IgD-negative memory B cell (primary cell): ENCODE measurements at regions not wholly inside any gene's neighbourhood (a gene's known extent, or its start where the extent isn't known, plus 50 kb on each side); places are given as distances from the start of the nearest gene placed in this dataset.

ENCODE experiments used
- H3K27ac Mint-ChIP-seq, 3 donors: one replicate each; pipeline ENCODE4 v1.8.0; 2020 to 2022; ENCODE audit warnings: mild to moderate bottlenecking in 3 of 3, mixed read lengths in 3 of 3, moderate library complexity in 1 of 3
- H3K27me3 Mint-ChIP-seq: one replicate; pipeline ENCODE4 v1.8.0; 2021; ENCODE audit warnings: mixed read lengths
- H3K36me3 Mint-ChIP-seq: one replicate; pipeline ENCODE4 v1.8.0; 2020; ENCODE audit warnings: mild to moderate bottlenecking, mixed read lengths
- H3K4me1 Mint-ChIP-seq, 3 donors: one replicate each; pipeline ENCODE4 v1.8.0; 2020 to 2022; ENCODE audit warnings: mixed read lengths in 3 of 3, mild to moderate bottlenecking in 1 of 3
- H3K4me3 Mint-ChIP-seq, 4 donors: one replicate each; pipeline ENCODE4 v1.8.0; 2020 to 2022; ENCODE audit warnings: mild to moderate bottlenecking in 4 of 4, mixed read lengths in 4 of 4, moderate library complexity in 3 of 4
- H3K9me3 Mint-ChIP-seq, 3 donors: one replicate each; pipeline ENCODE4 v1.8.0; 2020 to 2021; ENCODE audit warnings: mixed read lengths in 3 of 3, mild to moderate bottlenecking in 1 of 3

DNA sequence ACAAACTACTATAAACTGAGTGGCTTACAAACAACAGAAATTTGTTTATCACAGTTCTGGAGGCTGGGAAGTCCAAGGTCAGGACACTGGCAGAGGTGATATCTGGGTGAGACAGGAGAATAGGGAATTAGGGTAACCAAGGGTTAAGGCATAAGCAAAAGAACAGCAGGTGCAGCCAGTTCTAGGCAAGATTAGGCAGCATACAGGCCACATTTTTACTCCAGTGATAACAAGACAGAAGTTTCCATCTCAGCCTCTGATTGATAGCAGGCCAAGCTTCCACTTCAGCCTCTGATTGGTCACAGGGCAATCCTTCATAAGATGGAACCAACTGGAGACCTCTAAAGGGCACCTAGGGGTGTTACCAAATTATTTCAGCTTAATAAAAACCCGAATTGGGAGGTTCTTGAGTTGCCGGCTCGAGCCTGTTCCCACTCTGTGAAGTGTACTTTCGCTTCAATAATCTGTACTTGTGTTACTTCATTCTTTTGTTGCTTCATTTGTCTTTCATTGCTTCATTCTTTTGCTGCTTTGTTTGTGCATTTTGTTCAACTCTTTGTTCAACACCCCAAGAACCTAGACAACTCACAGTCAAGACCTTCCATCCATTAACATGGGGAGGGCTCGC, 185.6 kb downstream of the TOMM20 start:
- peaks cover 0 to 8% (median 0%) of the 10 kb centered on the region in 3 donors for H3K9me3 Mint-ChIP-seq
- H3K4me1 Mint-ChIP-seq = peaks cover 22 to 28% (median 27%) of the 10 kb centered on the region in 3 donors
- H3K4me3 Mint-ChIP-seq = no peak overlapping the region
- no peaks in the 10 kb centered on the region for H3K36me3 Mint-ChIP-seq
- no peaks in the 10 kb centered on the region for H3K27me3 Mint-ChIP-seq
- H3K27ac Mint-ChIP-seq = no peak overlapping the region

DNA sequence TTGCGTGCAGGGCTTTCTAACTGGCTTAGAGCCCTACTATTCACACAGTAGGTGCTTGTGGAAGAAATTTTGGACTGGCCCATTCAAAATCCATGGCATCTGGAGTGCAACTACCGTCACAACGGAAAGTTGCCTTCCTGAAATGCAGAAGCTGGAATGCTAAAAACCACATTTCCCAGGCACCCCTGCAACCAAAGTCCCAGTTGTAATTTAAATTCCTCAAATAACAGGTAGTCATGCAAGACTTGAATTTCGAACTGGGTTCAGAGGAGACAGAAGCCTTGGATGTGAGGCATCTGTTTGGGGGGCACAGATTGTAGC, 186.7 kb downstream of the TOMM20 start:
- Mint-ChIP-seq H3K9me3 (peaks cover 0 to 8% (median 0%) of the 10 kb centered on the region in 3 donors), H3K36me3 (no peaks in the 10 kb centered on the region), H3K27me3 (no peaks in the 10 kb centered on the region), H3K4me3 (no peak overlapping the region), H3K27ac (no peak overlapping the region), H3K4me1 (peaks cover 22 to 28% (median 27%) of the 10 kb centered on the region in 3 donors)

DNA sequence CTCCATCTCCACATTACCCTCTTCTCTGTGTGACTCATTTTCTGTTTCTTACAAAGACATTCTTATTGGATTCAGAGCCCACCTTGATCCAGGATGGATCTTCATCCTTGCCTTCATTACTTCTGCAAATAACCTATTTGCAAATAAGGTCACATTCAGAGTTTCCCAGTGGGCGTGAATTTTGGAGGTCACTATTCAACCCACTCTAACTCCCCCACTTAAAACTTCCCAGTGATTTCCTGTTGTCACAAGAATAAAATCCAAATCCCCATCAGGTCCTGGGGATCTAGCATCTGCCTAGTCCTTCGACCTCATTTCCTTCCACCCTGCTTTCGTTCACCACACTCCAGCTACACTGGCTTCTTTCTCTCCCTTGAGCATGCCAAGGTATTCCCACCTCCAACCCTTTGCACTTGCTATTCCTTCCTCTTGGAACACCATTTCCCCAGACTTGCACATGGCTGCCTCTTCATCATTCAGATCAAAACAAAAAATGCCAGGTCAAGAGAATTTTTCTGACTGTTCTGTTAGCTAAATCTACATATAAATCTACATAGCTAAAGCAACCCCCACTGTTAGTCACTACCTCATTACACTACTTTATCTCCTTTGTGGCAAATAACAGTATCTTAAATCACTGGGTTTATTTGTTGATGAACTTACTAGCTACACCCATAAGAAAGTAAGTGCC, 187.2 kb downstream of the TOMM20 start:
- Mint-ChIP-seq H3K27me3 (no peaks in the 10 kb centered on the region), H3K36me3 (no peaks in the 10 kb centered on the region), H3K4me3 (no peak overlapping the region), H3K27ac (no peak overlapping the region), H3K4me1 (peaks cover 20 to 26% (median 24%) of the 10 kb centered on the region in 3 donors), H3K9me3 (peaks cover 0 to 8% (median 0%) of the 10 kb centered on the region in 3 donors)

DNA sequence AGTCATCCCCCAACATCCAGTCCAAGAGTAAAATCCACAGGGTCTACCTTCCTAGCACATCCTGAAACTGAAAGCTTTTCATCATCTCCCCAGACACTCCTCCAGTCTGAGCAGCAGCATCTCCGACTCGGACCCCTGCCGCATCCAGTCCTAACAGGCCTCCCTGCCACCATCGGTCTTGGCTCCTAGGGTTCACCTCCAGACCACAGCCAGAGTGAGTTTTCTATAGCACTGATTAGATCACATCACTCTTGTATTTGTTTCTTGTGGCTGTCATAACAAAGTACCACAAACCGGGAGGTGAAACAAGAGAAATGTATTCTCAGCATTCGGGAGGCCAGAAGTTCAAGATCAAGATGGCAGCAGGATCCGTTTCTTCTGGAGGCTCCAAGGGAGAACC, 187.8 kb downstream of the TOMM20 start:
- H3K9me3 Mint-ChIP-seq = peaks cover 0 to 8% (median 0%) of the 10 kb centered on the region in 3 donors
- no peak overlapping the region for H3K27ac Mint-ChIP-seq
- H3K36me3 Mint-ChIP-seq = no peaks in the 10 kb centered on the region
- peaks cover 17 to 22% (median 21%) of the 10 kb centered on the region in 3 donors for H3K4me1 Mint-ChIP-seq
- no peak overlapping the region for H3K4me3 Mint-ChIP-seq
- no peaks in the 10 kb centered on the region for H3K27me3 Mint-ChIP-seq

DNA sequence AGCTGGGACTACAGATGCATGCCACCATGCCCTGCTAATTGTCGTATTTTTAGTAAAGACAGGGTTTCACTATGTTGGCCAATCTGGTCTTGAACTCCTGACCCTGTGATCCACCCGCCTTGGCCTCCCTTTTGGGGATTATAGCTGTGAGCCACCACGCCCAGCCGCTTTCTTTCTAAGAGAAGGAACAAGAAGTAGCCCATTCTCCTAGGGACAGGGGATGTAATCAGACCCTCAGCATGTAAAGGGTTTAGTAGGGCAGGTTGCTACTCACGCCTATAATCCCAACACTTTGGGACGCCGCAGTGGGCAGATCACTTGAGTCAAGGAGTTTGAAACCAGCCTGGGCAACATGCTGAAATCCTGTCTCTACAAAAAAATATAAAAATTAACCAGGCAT, 189.7 kb downstream of the TOMM20 start:
- Mint-ChIP-seq H3K4me1 (peaks cover 4 to 10% (median 9%) of the 10 kb centered on the region in 3 donors), H3K9me3 (peaks cover 0 to 3% (median 0%) of the 10 kb centered on the region in 3 donors), H3K27me3 (no peaks in the 10 kb centered on the region), H3K36me3 (no peaks in the 10 kb centered on the region), H3K4me3 (no peak overlapping the region), H3K27ac (no peak overlapping the region)

DNA sequence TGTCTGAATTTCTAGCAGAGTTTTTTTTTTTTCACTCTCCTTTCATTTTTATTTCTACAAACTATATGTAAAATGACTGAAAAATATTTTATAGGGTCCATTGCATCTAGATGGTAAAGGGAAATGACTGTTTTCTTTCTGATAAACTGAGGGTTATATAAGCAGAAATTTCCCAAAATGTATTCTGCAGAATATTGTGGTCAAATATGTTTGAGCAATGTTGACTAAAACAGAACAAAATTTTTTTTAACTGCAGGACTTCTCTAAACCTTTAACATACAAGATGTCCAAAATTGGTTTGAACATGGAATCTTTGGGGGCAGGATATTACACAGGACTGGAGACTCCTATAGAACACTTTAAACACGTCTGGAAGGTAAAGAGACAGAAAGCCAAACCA, 190.5 kb downstream of the TOMM20 start:
- Mint-ChIP-seq H3K4me3 (no peak overlapping the region), H3K4me1 (peaks cover 11 to 14% (median 11%) of the 10 kb centered on the region in 3 donors), H3K9me3 (peaks cover 0 to under 1% (median 0%) of the 10 kb centered on the region in 3 donors), H3K27ac (no peak overlapping the region), H3K27me3 (no peaks in the 10 kb centered on the region), H3K36me3 (no peaks in the 10 kb centered on the region)

DNA sequence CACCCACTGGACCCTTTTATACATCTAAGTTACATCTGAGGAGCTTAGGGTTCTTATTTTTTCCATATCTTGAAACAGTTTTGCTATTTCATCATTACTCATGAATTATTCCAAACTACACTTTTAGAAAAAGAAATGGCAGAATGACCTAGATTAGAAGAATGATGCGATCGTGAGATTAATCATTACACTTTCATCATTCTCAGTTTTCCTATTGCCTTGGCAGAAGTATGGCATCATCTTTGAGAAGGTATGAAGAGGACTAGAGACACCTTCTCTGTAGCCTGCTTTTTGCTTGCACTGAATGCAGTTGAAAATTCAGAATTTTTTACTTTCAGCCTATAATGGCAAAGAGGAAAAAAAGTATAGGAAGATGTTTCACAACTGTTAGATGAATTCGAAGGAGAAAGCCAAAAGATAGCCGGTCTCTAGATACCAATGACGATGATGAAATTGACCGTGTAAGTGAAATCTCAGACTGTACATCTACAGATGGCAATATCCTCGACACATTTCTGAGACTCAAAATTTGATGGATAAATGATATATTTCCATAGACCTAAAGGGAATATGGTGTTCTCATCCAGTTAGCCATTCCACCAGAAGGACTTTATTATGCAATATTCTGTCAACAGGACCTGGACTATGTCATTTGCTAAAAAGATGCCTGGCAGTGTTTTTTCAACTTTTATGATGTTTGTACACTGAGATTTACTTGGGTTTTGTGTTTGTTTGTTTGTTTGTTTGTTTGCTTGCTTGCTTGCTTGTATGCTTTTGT, 191.8 kb downstream of the TOMM20 start:
- no peaks in the 10 kb centered on the region for H3K9me3 Mint-ChIP-seq
- H3K27me3 Mint-ChIP-seq = no peaks in the 10 kb centered on the region
- no peaks in the 10 kb centered on the region for H3K36me3 Mint-ChIP-seq
- H3K27ac Mint-ChIP-seq = no peak overlapping the region
- H3K4me1 Mint-ChIP-seq = peaks cover 13 to 14% (median 14%) of the 10 kb centered on the region in 3 donors
- no peak overlapping the region for H3K4me3 Mint-ChIP-seq

DNA sequence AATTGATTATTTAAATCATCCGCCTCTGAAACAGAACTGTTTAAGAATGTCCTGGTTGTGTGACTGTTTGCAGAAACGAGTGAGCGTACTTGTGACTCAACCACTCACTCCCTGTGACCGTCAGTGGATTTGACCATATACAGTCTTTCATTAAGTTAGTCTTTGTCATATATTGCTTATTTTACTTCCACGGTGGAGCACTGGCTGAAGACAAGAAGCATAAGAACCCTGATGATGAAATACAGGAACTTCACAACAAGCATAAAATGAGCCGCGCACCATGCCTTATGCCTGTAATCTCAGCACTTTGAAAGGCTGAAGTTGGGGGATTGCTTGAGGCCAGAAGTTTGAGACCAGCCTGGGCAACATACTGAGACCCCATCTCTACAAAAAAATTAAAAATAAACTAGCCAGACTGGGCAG, 194.0 kb downstream of the TOMM20 start:
- Mint-ChIP-seq H3K27me3 (no peaks in the 10 kb centered on the region), H3K4me3 (peak overlapping the region in 2 of 4 donors; percentile 33), H3K9me3 (no peaks in the 10 kb centered on the region), H3K36me3 (no peaks in the 10 kb centered on the region), H3K4me1 (peaks cover 13 to 18% (median 14%) of the 10 kb centered on the region in 3 donors), H3K27ac (peak overlapping the region in 2 of 3 donors; percentile 23 to 39)

DNA sequence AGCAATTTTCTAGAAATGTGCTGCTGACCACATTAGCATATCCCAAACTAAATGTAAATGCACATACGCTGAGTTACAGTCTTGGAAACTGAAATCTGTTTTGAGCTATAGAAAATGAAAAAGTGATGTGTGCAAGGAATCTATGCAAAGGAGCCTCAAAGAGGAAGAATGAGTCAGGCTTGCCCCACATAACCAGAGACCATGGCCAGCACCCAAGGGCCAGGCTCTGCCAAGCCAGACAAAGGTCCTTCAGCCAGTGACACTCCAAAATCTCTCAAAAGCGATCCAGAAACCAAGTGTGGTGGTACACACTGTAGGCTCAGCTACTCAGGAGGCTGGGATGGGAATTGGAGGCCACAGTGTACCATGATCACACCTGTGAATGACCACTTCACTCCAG, 195.2 kb downstream of the TOMM20 start:
- H3K27ac Mint-ChIP-seq = peak overlapping the region in 2 of 3 donors; percentile 15 to 64
- H3K9me3 Mint-ChIP-seq = no peaks in the 10 kb centered on the region
- no peaks in the 10 kb centered on the region for H3K27me3 Mint-ChIP-seq
- H3K36me3 Mint-ChIP-seq = no peaks in the 10 kb centered on the region
- peak overlapping the region in 2 of 4 donors; percentile 76 to 78 for H3K4me3 Mint-ChIP-seq
- peaks cover 13 to 18% (median 14%) of the 10 kb centered on the region in 3 donors for H3K4me1 Mint-ChIP-seq

DNA sequence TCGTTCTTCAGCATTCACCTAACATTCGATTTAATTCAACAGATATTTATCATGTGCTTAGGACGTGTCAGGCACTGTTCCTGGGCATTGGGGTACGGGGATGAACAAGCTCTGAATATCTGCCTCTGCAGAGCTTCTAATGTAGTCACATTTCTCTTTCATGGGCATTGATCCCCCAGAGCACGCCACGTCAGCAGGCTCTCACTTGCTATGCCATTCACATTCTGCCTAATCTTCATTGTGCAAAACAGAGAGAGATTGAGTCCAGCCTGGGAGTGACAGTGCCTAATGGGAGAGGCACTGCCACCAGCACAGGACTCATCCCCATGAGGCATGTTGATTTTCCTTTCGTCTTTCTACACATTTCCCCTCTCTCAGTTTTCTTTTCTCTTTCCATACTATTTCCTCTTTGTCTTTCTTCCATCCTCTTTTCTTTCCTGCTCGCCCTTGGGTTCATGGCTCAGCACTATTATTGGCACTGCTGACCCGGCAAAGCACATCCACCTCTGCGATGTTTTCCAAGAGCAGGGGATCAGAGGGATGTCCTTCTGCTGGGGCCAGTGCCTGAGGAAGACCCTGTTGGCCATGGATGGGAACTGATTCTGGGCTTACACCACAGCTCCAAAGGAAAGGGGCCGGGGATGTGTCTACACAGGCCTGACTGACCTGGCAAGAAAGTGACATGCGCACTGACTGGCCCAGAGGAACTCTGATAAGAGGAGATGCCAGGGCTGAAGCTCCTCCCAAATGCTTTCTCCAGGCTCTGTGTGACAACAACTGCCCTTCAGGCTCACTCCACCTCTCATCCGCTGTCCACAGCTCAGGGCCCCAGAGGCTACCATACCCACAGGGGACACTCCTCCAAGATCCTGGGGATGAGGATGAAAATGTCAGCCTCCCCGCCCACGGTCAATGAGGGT, 195.9 kb downstream of the TOMM20 start:
- Mint-ChIP-seq H3K9me3 (no peaks in the 10 kb centered on the region), H3K27ac (peak overlapping the region in 2 of 3 donors; percentile 15 to 64), H3K4me3 (peak overlapping the region in 2 of 4 donors; percentile 76 to 78), H3K27me3 (no peaks in the 10 kb centered on the region), H3K36me3 (no peaks in the 10 kb centered on the region), H3K4me1 (peaks cover 18 to 21% (median 19%) of the 10 kb centered on the region in 3 donors)

DNA sequence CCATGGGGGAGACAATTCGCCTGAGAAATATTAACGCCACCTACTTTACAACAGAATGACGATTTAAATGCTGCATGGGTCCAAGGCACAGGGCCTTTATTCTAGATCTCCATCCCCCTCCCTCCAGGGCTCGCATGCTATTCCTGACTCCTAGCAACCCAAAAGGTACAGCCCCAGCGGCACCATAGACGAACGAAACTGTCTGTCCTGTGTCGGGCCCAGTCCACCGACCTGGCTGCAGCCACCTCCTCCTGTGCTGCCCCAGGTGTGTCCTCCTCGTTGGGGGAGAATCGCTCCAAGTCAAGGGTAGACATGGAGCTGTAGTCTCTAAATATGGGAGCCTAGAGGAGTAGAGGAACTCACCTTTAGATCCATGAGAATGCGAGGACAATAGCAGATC, 196.5 kb downstream of the TOMM20 start:
- no peaks in the 10 kb centered on the region for H3K27me3 Mint-ChIP-seq
- no peaks in the 10 kb centered on the region for H3K9me3 Mint-ChIP-seq
- H3K4me3 Mint-ChIP-seq = no peak overlapping the region
- no peak overlapping the region for H3K27ac Mint-ChIP-seq
- no peaks in the 10 kb centered on the region for H3K36me3 Mint-ChIP-seq
- H3K4me1 Mint-ChIP-seq = peaks cover 23 to 26% (median 26%) of the 10 kb centered on the region in 3 donors

DNA sequence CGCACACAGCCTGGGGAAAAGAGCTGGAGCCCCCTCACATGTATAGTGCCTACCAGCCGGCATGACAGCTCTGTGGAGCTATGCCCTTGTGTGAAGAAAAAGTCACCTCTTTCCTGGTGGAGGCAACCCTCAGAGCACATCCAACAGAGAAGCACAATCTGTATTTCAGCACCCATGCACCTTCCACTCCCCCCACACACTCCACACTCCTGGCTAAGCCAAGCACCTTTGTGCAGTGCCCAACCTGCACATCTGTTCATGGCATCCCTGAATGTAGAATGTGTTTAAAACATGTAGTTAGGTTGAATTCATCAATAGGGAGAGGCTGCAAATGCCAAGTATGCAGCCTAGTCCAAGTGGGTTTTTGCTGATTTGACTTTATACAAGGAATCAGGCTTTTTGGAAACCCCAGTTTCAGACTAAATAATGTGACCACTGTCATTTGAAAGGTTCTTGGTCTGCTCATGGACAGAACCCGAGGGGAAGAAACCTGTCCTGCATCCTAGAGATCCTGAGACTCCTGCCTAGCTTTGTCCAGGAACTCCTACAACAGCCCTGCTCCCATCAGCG, 197.1 kb downstream of the TOMM20 start:
- Mint-ChIP-seq H3K9me3 (no peaks in the 10 kb centered on the region), H3K27me3 (no peaks in the 10 kb centered on the region), H3K27ac (no peak overlapping the region), H3K4me1 (peaks cover 27 to 32% (median 31%) of the 10 kb centered on the region in 3 donors), H3K36me3 (no peaks in the 10 kb centered on the region), H3K4me3 (no peak overlapping the region)

DNA sequence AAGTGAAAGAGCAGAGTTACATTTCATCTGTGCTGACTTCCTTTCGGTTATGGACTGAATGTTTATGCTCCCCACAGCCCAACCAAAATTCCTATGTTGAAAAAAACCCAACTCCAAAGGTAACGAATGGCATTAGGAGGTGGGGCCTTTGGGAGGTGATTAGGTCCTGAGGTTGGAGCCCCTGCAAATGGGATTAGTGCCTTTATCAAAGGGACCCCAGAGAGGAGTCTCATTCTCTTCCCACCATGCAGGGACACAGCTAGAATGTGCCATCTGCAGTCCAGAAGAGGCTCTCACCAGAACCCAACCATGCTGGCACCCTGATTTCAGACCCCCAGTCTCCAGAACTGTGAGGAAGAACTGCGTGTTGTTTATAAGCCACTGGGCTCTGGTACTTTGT, 199.3 kb downstream of the TOMM20 start:
- Mint-ChIP-seq H3K4me1 (peaks cover 37 to 41% (median 39%) of the 10 kb centered on the region in 3 donors), H3K36me3 (no peaks in the 10 kb centered on the region), H3K4me3 (no peak overlapping the region), H3K27ac (no peak overlapping the region), H3K27me3 (no peaks in the 10 kb centered on the region), H3K9me3 (no peaks in the 10 kb centered on the region)

DNA sequence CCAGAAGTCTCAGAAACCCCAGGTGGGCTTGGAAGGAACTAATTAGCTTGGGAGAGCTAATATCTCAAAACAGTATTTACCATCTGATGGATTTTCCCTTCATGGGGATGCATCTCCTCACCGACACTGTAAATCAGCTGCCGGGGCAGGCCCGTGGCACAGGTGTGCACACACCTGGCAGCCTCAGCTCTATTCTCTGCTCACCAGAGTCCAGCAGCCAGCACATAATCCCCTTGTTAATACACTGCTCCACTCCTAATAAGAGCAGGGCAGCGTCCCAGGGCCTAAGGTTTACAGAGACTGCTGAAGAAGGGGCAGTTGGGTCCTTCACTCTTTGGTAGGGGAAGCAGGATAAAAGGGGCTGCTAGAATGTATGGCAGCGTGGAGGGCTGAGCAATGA, 200.0 kb downstream of the TOMM20 start:
- H3K36me3 Mint-ChIP-seq = peaks cover 3% of the 10 kb centered on the region
- H3K27ac Mint-ChIP-seq = no peak overlapping the region
- H3K27me3 Mint-ChIP-seq = no peaks in the 10 kb centered on the region
- peaks cover 34 to 44% (median 38%) of the 10 kb centered on the region in 3 donors for H3K4me1 Mint-ChIP-seq
- H3K4me3 Mint-ChIP-seq = peak overlapping the region in 1 of 4 donors; percentile 19
- H3K9me3 Mint-ChIP-seq = no peaks in the 10 kb centered on the region
